HG03439 (cell line): ENCODE measurements at regions not wholly inside any gene's neighbourhood (a gene's known extent, or its start where the extent isn't known, plus 50 kb on each side); places are given as distances from the start of the nearest gene placed in this dataset.

ENCODE experiments used
- ATAC-seq: cut with Tn5 transposase; IDR thresholded peaks from one replicate; pipeline ENCODE4 v1.9.1; 2021; ENCODE audit warnings: mild to moderate bottlenecking, moderate library complexity; ENCODE audit not compliant: unreplicated experiment

GRCh38 chr4:125994024-125994423 is 679.3 kb downstream of the FAT4 start:
- ATAC-seq: no peak

DNA sequence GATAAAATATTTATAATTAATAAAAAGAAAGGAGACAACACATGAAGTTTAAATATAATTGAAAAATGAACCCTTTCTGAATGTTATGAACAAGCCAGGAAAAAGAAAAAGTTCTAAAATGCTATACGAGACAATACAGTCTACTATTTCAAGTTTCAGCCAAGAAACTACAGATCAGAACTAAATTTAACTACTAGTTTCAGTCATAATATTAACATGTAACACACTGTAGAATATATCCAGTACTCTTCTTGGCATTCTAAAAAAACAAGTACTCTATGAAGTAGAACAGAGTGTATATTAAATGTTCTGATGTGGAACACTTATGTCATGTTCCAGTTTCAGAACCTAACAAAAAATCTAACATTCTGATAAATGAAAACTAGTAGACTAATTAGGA is 679.7 kb downstream of the FAT4 start:
- ATAC-seq: no peak

GRCh38 chr4:126004941-126005340 is 690.2 kb downstream of the FAT4 start:
- no peak for ATAC-seq

GRCh38 chr4:126007142-126007541 is 692.4 kb downstream of the FAT4 start:
- ATAC-seq: no peak

DNA sequence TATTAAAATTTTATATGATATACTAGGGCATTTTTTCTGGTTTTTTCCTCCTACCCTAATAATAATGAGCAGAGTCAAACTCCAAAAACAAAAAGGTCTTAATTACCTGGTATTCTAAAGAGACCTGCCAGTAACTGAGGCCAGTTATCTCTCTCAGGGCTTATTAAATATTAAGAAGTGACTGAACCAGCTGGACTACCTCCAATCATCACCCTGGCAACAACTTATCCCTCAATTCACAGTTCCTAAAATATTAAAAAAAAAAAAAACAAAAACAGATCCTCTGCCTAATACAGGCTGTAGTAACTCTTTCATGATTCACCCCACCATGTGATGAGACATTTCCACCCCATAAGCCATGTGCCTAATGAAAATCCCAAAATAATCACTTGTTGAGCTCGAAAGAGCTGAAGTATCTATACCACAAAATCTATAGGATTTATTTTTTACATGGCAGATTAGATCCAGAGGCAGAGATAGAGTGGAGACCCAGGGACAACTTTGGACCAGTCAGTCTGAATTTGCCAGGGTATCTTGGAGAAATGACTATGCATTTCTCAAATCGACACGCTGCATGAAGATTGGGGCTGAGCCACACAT is 698.0 kb downstream of the FAT4 start:
- no peak for ATAC-seq

GRCh38 chr4:126018274-126018673 is 703.5 kb downstream of the FAT4 start:
- no peak for ATAC-seq

DNA sequence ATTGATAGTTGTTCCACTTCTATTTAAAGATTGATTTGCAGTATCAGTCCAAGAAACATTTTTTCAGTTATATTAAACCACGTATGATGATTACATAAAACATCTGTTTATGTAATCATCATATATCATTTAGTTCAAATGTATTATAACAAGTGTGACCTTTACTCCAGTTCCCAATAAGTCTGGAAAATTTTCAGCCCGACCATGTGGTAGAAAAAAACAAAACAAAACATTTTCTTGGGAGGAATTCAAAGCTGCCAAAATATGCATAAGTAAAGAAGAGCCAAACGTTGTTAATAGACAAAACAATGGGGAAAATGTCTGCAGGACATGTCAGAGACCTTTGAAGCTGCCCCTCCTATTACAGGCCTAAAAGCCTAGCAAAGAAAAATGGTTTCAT is 709.1 kb downstream of the FAT4 start:
- ATAC-seq: no peak

- no peak for ATAC-seq
These were observed 712.8 kb downstream of the FAT4 start for GRCh38 chr4:126027601-126028000.

GRCh38 chr4:126028876-126029275 is 714.1 kb downstream of the FAT4 start:
- ATAC-seq: no peak

DNA sequence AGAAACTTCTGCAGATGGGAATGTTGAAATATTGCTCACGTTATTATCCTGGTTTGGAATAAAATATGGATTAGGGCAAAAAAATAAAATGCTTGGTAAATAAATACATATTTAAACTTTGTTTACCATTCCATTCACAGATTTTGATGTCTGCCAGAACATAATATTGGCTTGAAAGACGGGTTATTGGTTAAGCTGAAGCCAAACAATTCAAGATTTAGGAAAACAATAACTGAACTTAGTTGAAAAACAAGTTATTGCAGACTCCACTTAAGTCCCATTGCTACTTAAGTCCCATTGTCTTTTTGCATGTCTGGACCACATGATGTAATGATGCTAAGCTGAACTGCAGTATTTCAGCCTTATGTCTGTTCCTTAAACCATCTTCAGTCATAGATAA is 722.5 kb downstream of the FAT4 start:
- ATAC-seq: no peak

GRCh38 chr4:126038502-126039144 is 723.9 kb downstream of the FAT4 start:
- ATAC-seq: no peak

DNA sequence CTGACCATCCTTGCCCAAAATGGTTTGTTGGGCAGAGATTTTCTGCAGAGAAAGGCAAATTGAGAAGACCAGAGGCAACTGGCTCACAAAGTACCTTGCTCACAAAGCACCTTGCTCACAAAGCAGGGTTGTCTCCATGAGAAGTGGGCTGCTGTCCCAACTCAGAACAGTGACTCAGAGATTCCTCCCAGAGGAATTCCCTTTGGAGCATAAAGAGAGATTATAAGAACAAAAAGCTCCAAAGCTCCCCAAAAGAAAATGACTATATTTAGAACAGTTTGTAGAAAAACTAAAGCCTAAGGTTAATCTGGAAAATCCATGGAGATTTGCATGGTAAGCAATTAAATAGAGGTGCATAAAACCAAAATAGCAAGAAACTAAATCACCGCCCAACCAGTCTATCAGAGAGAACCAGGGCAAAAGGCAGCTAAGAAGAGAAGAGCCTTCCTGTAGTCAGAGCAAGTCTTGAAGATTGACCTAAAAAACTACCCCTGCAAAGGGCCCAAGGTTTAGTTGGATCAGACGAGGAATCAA is 731.4 kb downstream of the FAT4 start:
- ATAC-seq: no peak

DNA sequence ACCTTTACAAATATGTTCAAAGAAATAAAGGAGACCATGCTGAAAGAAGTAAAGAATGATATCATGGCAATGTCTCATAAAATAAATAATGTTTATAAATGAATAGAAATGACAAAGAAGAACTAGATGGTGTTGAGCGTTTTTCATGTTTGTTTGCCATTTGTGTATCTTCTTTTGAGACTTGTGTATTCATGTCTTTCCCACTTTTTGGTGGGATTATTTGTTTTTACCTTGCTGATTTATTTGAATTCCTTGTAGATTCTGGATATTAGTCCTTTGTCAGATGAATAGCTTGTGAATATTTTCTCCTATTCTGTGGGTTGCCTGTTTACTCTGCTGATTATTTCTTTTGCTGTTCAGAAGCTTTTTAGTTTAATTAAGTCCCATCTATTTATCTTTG is 732.4 kb downstream of the FAT4 start:
- ATAC-seq: no peak

GRCh38 chr4:126051689-126052424 is 737.1 kb downstream of the FAT4 start:
- ATAC-seq: no peak

GRCh38 chr4:126056116-126056650 is 741.4 kb downstream of the FAT4 start:
- no peak for ATAC-seq

DNA sequence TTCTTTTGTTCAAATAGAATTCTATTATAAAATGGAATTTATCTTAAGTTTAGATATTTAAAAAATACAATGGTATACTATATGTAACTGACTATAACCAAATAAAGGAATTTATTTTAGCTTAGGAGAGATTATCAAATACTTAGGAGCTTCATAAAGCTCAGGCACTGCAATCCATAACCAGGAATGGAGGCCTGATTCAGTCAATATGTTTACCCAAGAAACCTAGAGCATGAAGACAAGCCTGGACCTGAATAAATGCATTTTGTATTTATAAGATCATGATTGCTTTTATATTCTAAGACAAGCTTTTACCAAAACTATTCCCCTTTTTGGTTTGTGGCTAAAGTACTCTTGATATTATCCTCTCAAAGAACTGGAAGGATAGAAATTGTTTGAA is 742.6 kb downstream of the FAT4 start:
- ATAC-seq: no peak

- ATAC-seq: no peak
These were observed 743.8 kb downstream of the FAT4 start for GRCh38 chr4:126058596-126058995.

- no peak for ATAC-seq
These were observed 746.9 kb downstream of the FAT4 start for GRCh38 chr4:126061655-126062054.

DNA sequence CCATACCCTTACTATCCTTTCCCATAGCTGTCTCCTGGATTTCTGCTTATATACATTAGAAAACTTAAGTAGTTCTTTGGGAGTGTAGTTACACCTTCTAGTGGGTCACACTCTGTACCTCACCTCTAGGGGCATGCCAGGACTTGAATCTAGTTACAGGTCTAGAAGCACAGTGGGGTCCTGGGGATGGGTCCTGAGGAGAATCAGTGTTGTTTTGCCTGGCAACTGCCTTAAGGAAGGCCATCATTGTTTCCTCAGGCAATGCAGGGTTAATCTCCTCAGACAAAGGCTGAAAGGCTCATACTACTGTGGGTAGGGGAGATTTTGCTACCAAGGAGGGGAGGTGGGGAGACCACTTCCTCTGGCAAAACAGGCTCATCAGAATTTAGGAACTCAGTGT is 750.3 kb downstream of the FAT4 start:
- no peak for ATAC-seq

DNA sequence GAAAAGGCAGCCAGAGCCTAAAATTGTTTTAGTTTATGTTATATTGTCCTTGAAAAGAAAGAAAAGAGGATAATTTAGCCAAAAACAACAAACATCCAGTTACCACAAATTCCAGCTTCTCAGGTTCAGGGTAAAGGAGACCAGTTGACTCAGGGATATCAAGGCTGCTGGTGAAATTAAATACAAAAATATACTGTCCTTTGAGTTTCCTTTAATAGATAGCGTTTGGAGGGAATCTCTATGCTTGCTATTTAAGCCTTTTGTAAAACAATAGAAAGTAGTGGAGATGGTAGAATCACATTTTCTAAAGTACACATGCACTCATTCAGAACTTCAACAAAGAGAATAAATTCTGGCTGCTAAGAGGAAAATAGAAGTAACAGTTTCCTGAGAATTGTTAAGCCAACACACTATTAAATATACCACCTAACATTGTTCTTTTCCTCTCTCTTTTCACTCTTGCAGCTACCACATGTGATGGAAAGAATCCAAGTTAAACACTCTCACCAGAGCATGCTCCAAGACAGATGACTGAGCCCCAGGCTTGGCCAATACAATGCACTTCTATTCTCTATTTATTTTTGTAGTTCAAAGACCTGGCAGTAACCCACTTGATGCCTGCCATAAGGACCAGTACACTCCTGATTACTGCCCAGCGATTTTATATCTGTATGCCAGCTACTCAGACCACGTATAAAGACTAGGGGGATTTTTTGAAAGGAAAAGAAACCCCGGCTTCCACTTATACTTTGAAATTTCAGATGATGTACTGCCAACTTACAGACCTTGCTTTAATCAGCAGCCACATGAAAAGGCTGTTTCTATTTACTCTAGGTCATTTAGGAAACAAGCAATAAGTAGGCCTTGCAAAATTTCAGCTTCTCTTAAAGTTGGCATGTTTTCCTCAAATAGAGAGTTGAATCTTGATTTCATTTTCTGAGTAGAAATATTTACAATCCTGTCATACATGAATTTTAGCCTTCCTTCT is 756.9 kb downstream of the FAT4 start:
- ATAC-seq: no peak

DNA sequence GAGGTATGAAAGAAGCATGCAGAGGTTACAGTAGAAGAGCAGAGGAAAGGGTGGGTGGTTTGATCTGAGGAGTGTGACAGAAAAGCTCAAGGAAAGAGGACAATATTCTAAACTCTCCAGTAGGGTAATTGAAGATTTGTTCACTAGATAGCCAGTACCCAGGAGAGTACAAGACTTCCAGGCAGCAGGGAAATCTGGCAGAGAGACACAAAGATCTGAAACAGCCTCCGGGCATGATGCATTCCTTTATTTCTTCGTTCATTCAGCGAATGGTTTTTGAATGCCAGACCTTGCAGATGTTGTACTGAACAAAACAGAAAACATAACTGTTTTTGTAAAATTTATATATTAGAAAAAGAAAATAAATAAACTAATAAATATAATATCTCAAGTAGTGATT is 766.6 kb downstream of the FAT4 start:
- ATAC-seq: no peak
